ENCODE measurements at regions not wholly inside any gene's neighbourhood (a gene's known extent, or its start where the extent isn't known, plus 50 kb on each side); places are given as distances from the start of the nearest gene placed in this dataset.

GRCh38 chr7:68739306-68739705 is 859.0 kb upstream of the AUTS2 start:
- no peak for ATAC-seq
- DNase-seq: no peak
- TF ChIP-seq CTCF (IDR thresholded peaks at IDR 0.05): no peak
- Histone ChIP-seq H3K27me3 (no peaks in the 10 kb centered on the region), H3K4me1 (no peaks in the 10 kb centered on the region), H3K36me3 (no peaks in the 10 kb centered on the region), H3K4me3 (no peak overlapping the region), H3K9me3 (peaks cover 0 to 16% of the 10 kb centered on the region in 2 donors), H3K27ac (no peak overlapping the region)
- intact Hi-C loops (cut with DNase I): no loop called here

- Histone ChIP-seq H3K9me3 (peaks cover 0 to 16% of the 10 kb centered on the region in 2 donors), H3K27ac (no peak overlapping the region), H3K27me3 (no peaks in the 10 kb centered on the region), H3K4me1 (no peaks in the 10 kb centered on the region), H3K4me3 (no peak overlapping the region), H3K36me3 (no peaks in the 10 kb centered on the region)
- TF ChIP-seq CTCF (IDR thresholded peaks at IDR 0.05): no peak
- DNase-seq: no peak
- intact Hi-C loops (cut with DNase I): no loop called here
- ATAC-seq: no peak
Observed at GRCh38 chr7:68744036-68744435, 854.2 kb upstream of the AUTS2 start.

- Histone ChIP-seq H3K27ac (no peak overlapping the region), H3K4me3 (no peak overlapping the region), H3K4me1 (no peaks in the 10 kb centered on the region), H3K9me3 (peaks cover 0 to 15% of the 10 kb centered on the region in 2 donors), H3K27me3 (no peaks in the 10 kb centered on the region), H3K36me3 (no peaks in the 10 kb centered on the region)
- TF ChIP-seq CTCF (IDR thresholded peaks at IDR 0.05): no peak
- ATAC-seq (no peak), DNase-seq (no peak)
- intact Hi-C loops (cut with DNase I): no loop called here
Observed at GRCh38 chr7:68748934-68749900, 849.1 kb upstream of the AUTS2 start.

GRCh38 chr7:68752485-68753178 is 845.6 kb upstream of the AUTS2 start:
- no peak overlapping the region for H3K4me3 ChIP-seq
- no peak for DNase-seq
- no peak for ATAC-seq
- peaks cover 0 to 16% of the 10 kb centered on the region in 2 donors for H3K9me3 ChIP-seq
- H3K27ac ChIP-seq: no peak overlapping the region
- no peaks in the 10 kb centered on the region for H3K4me1 ChIP-seq
- intact Hi-C loops (cut with DNase I): no loop called here
- H3K27me3 ChIP-seq: no peaks in the 10 kb centered on the region
- no peak for TF ChIP-seq CTCF (IDR thresholded peaks at IDR 0.05)
- H3K36me3 ChIP-seq: no peaks in the 10 kb centered on the region

GRCh38 chr7:68754414-68754813 is 843.9 kb upstream of the AUTS2 start:
- DNase-seq: no peak
- Histone ChIP-seq H3K4me1 (no peaks in the 10 kb centered on the region), H3K9me3 (peaks cover 0 to 8% of the 10 kb centered on the region in 2 donors), H3K27ac (no peak overlapping the region), H3K36me3 (no peaks in the 10 kb centered on the region), H3K27me3 (no peaks in the 10 kb centered on the region), H3K4me3 (no peak overlapping the region)
- intact Hi-C loops (cut with DNase I): no loop called here
- ATAC-seq: no peak
- no peak for TF ChIP-seq CTCF (IDR thresholded peaks at IDR 0.05)
